Neural progenitor cell (in vitro differentiated cells): ENCODE measurements at regions not wholly inside any gene's neighbourhood (a gene's known extent, or its start where the extent isn't known, plus 50 kb on each side); places are given as distances from the start of the nearest gene placed in this dataset.

Experiments
- CTCF ChIP-seq: fragments of 200-600 bp; sonication (generic); IDR thresholded peaks from 2 replicates; pipeline ENCODE4 v1.5.1; 2017; ENCODE audit warnings: antibody characterized with exemption, mild to moderate bottlenecking
- EZH2 ChIP-seq: fragments of 200-600 bp; sonication (generic); IDR thresholded peaks from 2 replicates; pipeline ENCODE4 v1.6.1; 2017; ENCODE audit warnings: antibody characterized with exemption, mild to moderate bottlenecking, moderate library complexity
- EZH2phosphoT487 ChIP-seq: fragments of 200-600 bp; sonication (generic); IDR thresholded peaks from 2 replicates; pipeline ENCODE4 v1.6.1; 2017; ENCODE audit warnings: antibody characterized with exemption

- no peak for TF ChIP-seq CTCF
- TF ChIP-seq EZH2, result no peak
- no peak for TF ChIP-seq EZH2phosphoT487
These were observed 324.7 kb upstream of the ZMIZ1 start for GRCh38 chr10:78744056-78744455.
